Muscle of leg (tissue), 3 donors: ENCODE measurements at regions not wholly inside any gene's neighbourhood (a gene's known extent, or its start where the extent isn't known, plus 50 kb on each side); places are given as distances from the start of the nearest gene placed in this dataset.
A peak's percentile ranks its signal among the peaks of the same experiment; 100 is the strongest.

Experiments
- DNase-seq: peaks from one replicate; pipeline ENCODE4 v3.0.0; 2013
- H3K27ac ChIP-seq: one replicate; pipeline ENCODE4 v1.5.1; 2013; ENCODE audit warnings: mild to moderate bottlenecking, low read length, control low read depth
- H3K27me3 ChIP-seq: one replicate; pipeline ENCODE4 v1.6.1; 2013; ENCODE audit warnings: low read length; ENCODE audit not compliant: control insufficient read depth, insufficient read depth
- H3K36me3 ChIP-seq: one replicate; pipeline ENCODE4 v1.6.1; 2013; ENCODE audit warnings: low read length; ENCODE audit not compliant: control insufficient read depth, insufficient read depth
- H3K4me1 ChIP-seq: one replicate; pipeline ENCODE4 v1.6.1; 2013; ENCODE audit warnings: low read length; ENCODE audit not compliant: control insufficient read depth, insufficient read depth
- H3K4me3 ChIP-seq: one replicate; pipeline ENCODE4 v1.5.1; 2013; ENCODE audit warnings: low read length, control low read depth
- H3K9me3 ChIP-seq: replicated peaks from 2 replicates; pipeline ENCODE4 v1.6.1; 2013; ENCODE audit warnings: low read depth, low read length; ENCODE audit not compliant: control insufficient read depth
- WGBS: methylation state at CpG from one replicate; pipeline ENCODE4 v1.1.5; 2013; ENCODE audit warnings: missing lambda C conversion rate; ENCODE audit not compliant: insufficient coverage; 5-methylcytosine and 5-hydroxymethylcytosine counted together

- no peak overlapping the region for H3K27ac ChIP-seq
- H3K36me3 ChIP-seq, result no peaks in the 10 kb centered on the region
- no peaks in the 10 kb centered on the region for H3K27me3 ChIP-seq
- H3K9me3 ChIP-seq, result no peaks in the 10 kb centered on the region
- peak; percentile 65 for DNase-seq
- peaks cover 6% of the 10 kb centered on the region for H3K4me1 ChIP-seq
- no peak overlapping the region for H3K4me3 ChIP-seq
Measured at GRCh38 chr1:162943622-162944021, 82.6 kb upstream of the CCDC190 start.

DNA sequence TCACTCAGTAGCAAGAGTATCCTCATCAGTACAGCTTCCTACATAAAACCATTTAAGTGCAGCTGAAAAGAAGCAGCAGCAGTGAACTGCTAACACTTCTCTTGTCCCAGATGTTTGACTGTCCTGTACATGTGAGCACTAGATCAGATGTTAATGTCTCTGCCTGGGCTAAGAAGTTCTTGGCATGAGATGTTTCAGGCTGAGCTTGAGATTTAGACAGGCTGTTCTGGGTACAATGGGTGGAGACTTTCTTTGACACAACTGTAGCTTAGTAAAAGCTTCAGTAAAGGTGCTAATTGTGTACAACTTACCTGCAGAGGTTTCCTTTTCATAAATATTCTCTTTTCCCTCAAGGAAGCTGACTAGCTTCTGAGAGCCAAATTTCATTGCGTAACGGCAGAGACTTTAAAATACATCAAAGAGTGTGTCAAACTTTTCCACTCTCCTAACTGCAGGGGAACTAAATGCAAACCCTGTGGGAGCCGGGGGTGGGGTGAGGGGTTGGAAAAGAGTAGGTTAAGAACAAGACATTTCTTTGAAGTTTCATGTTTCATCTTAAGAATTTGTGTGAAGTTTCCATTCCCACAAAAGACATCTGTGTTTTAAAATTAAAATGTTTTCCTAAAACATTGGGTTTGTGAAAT, 82.1 kb upstream of the CCDC190 start:
- H3K27me3 ChIP-seq, result no peaks in the 10 kb centered on the region
- H3K27ac ChIP-seq, result peak overlapping the region; percentile 5
- H3K9me3 ChIP-seq, result no peaks in the 10 kb centered on the region
- DNase-seq, result peak; percentile 58
- no CpG with 5 or more reads among the region's 3 CpGs for WGBS
- no peaks in the 10 kb centered on the region for H3K36me3 ChIP-seq
- no peak overlapping the region for H3K4me3 ChIP-seq
- H3K4me1 ChIP-seq, result peaks cover 6% of the 10 kb centered on the region

GRCh38 chr1:162941024-162941423, 80.0 kb upstream of the CCDC190 start:
- Histone ChIP-seq H3K27me3 (no peaks in the 10 kb centered on the region), H3K36me3 (no peaks in the 10 kb centered on the region), H3K9me3 (no peaks in the 10 kb centered on the region), H3K27ac (no peak overlapping the region), H3K4me3 (no peak overlapping the region), H3K4me1 (peaks cover 6% of the 10 kb centered on the region)
- 86% methylated on average over 2 of the region's 3 CpGs for WGBS
- no peak for DNase-seq

DNA sequence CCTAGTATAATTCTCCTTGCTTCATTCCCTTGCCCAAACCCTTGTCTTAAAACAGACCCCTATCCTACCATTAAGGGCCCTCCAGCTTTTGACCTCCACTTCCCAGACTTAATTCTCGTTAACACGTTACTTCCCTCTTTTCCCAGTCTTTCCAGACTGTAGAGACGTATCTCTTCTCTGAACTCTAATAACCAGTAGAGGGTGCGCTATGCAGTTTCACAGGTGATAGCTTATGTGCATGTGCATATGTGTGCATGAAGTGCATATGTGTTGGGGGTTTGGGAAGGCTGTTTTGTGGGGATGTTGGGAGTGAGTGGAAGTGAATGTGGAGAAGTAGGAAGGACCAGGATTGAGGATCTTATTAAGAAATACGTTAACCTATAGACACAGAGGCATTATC, 78.1 kb upstream of the CCDC190 start:
- no peak for DNase-seq
- WGBS, result 88% methylated on average over 3 of the region's 5 CpGs

GRCh38 chr1:162937716-162938395, 76.9 kb upstream of the CCDC190 start:
- Histone ChIP-seq H3K9me3 (no peaks in the 10 kb centered on the region), H3K27me3 (no peaks in the 10 kb centered on the region), H3K36me3 (no peaks in the 10 kb centered on the region), H3K4me1 (peaks cover 3% of the 10 kb centered on the region), H3K27ac (no peak overlapping the region), H3K4me3 (no peak overlapping the region)
- DNase-seq, result no peak
- WGBS, result no CpG with 5 or more reads among the region's 5 CpGs

More for the DNA sequence above, 78.1 kb upstream of the CCDC190 start:
- Histone ChIP-seq H3K27me3 (no peaks in the 10 kb centered on the region), H3K4me1 (peaks cover 6% of the 10 kb centered on the region), H3K27ac (no peak overlapping the region), H3K9me3 (no peaks in the 10 kb centered on the region), H3K4me3 (no peak overlapping the region), H3K36me3 (no peaks in the 10 kb centered on the region)

DNA sequence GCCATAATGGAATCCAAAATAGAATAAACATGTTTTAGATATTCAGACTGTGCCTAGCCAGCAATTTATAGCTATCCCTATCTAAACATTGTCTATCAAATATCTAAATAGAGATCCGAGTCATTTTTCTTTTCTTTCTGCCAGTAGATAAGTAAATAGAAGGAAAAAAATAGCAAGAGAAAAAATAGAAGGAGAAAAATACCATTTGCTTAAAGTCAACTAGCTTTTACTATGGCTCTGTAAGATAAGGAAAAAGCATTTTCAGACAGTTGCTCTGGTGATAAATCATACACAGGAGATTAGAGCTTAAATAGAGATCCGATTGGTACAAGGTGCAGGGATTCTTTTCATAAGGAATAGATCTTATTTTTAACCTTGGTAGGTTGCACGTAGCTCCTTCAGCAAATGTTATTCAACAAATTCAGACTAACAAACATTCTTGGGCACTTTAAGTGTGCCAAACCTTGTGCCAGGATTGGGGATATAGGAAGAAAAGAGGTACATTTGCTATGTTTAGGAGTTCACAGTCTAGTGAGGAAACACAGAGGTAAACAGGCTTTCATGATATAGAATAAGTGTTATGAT, 70.1 kb upstream of the CCDC190 start:
- Histone ChIP-seq H3K27ac (no peak overlapping the region), H3K36me3 (no peaks in the 10 kb centered on the region), H3K4me1 (no peaks in the 10 kb centered on the region), H3K9me3 (no peaks in the 10 kb centered on the region), H3K27me3 (no peaks in the 10 kb centered on the region), H3K4me3 (no peak overlapping the region)
- DNase-seq, result no peak
- no CpG with 5 or more reads among the region's 3 CpGs for WGBS

- H3K4me1 ChIP-seq, result no peaks in the 10 kb centered on the region
- no peak for DNase-seq
- no peaks in the 10 kb centered on the region for H3K27me3 ChIP-seq
- no peak overlapping the region for H3K4me3 ChIP-seq
- no peaks in the 10 kb centered on the region for H3K36me3 ChIP-seq
- no peaks in the 10 kb centered on the region for H3K9me3 ChIP-seq
- H3K27ac ChIP-seq, result no peak overlapping the region
Measured at GRCh38 chr1:162930532-162930931, 69.6 kb upstream of the CCDC190 start.

DNA sequence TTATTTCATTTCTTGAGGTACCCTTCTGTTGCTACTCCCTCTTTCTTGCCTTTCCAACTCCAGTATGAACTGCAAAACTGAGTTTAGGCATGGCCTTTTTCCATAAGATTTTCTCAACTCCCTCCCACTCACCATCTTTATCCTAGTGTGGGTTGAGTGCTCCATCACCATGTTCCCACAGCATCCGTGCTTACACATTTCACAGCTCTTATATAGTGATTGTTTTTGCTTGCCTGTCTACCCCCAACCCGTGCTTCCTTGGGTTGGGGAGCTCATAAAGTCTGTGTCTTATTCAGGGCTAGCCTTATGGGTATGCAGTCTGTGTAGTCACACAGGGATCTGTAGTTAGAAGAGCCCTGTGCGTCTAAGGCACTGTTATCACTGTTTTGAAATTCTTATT, 68.2 kb upstream of the CCDC190 start:
- no peaks in the 10 kb centered on the region for H3K27me3 ChIP-seq
- no peaks in the 10 kb centered on the region for H3K9me3 ChIP-seq
- no CpG with 5 or more reads among the region's 3 CpGs for WGBS
- no peak overlapping the region for H3K27ac ChIP-seq
- no peaks in the 10 kb centered on the region for H3K36me3 ChIP-seq
- no peak overlapping the region for H3K4me3 ChIP-seq
- no peaks in the 10 kb centered on the region for H3K4me1 ChIP-seq
- no peak for DNase-seq

- H3K4me1 ChIP-seq, result no peaks in the 10 kb centered on the region
- no peaks in the 10 kb centered on the region for H3K9me3 ChIP-seq
- no peak for DNase-seq
- no peak overlapping the region for H3K4me3 ChIP-seq
- no CpG with 5 or more reads among the region's 1 CpG for WGBS
- no peaks in the 10 kb centered on the region for H3K27me3 ChIP-seq
- no peak overlapping the region for H3K27ac ChIP-seq
- no peaks in the 10 kb centered on the region for H3K36me3 ChIP-seq
Measured at GRCh38 chr1:162928141-162928540, 67.2 kb upstream of the CCDC190 start.

- 77% methylated on average over 3 of the region's 5 CpGs for WGBS
- DNase-seq, result no peak
- H3K36me3 ChIP-seq, result no peaks in the 10 kb centered on the region
- H3K9me3 ChIP-seq, result no peaks in the 10 kb centered on the region
- H3K27me3 ChIP-seq, result no peaks in the 10 kb centered on the region
- H3K27ac ChIP-seq, result no peak overlapping the region
- H3K4me3 ChIP-seq, result no peak overlapping the region
- no peaks in the 10 kb centered on the region for H3K4me1 ChIP-seq
Measured at GRCh38 chr1:162927421-162927820, 66.4 kb upstream of the CCDC190 start.
